Neutrophil (primary cell): ENCODE measurements at regions not wholly inside any gene's neighbourhood (a gene's known extent, or its start where the extent isn't known, plus 50 kb on each side); places are given as distances from the start of the nearest gene placed in this dataset.

Experiments
- H3K27ac ChIP-seq: fragments of 200-600 bp; sonication (generic); 2 replicates; pipeline ENCODE4 v1.5.1; 2016; ENCODE audit warnings: mild to moderate bottlenecking, moderate library complexity
- H3K27me3 ChIP-seq: fragments of 200-600 bp; sonication (generic); 2 replicates; pipeline ENCODE4 v1.6.0; 2016; ENCODE audit warnings: mild to moderate bottlenecking
- H3K36me3 ChIP-seq: fragments of 200-600 bp; sonication (generic); 2 replicates; pipeline ENCODE4 v1.5.1; 2017
- H3K4me1 ChIP-seq, 2 experiments: fragments of 200-600 bp in 1 of 2; sonication (generic) in 1 of 2; 1 replicate in 1 of 2; 2 replicates in 1 of 2; pipeline versions ENCODE4 v1.5.1 to v1.6.1; 2013 to 2016; ENCODE audit warnings: low read depth in 1 of 2, low read length in 1 of 2, mild to moderate bottlenecking in 1 of 2, moderate library complexity in 1 of 2; ENCODE audit not compliant: control insufficient read depth in 1 of 2, insufficient read depth in 1 of 2
- H3K4me3 ChIP-seq, 2 experiments: fragments of 200-600 bp in 1 of 2; sonication (generic) in 1 of 2; 1 replicate in 1 of 2; 2 replicates in 1 of 2; pipeline ENCODE4 v1.5.1; 2013 to 2016; ENCODE audit warnings: low read depth in 1 of 2, low read length in 1 of 2, mild to moderate bottlenecking in 1 of 2, moderate library complexity in 1 of 2
- H3K9me3 ChIP-seq: fragments of 200-600 bp; sonication (generic); 2 replicates; pipeline ENCODE4 v1.5.1; 2016
- CTCF ChIP-seq: fragments of 200-600 bp; sonication (generic); IDR thresholded peaks from 2 replicates; pipeline ENCODE4 v1.5.1; 2016; ENCODE audit warnings: antibody characterized with exemption

GRCh38 chr15:37682304-37682703 lies 252.1 kb upstream of the TMCO5A start:
- Histone ChIP-seq H3K27me3 (no peaks in the 10 kb centered on the region), H3K9me3 (no peaks in the 10 kb centered on the region), H3K27ac (no peak overlapping the region), H3K36me3 (no peaks in the 10 kb centered on the region), H3K4me1 (no peaks in the 10 kb centered on the region), H3K4me3 (no peak overlapping the region)
- TF ChIP-seq CTCF, result no peak

- Histone ChIP-seq H3K9me3 (no peaks in the 10 kb centered on the region), H3K27ac (no peak overlapping the region), H3K27me3 (no peaks in the 10 kb centered on the region), H3K36me3 (no peaks in the 10 kb centered on the region), H3K4me3 (no peak overlapping the region), H3K4me1 (no peaks in the 10 kb centered on the region)
- no peak for TF ChIP-seq CTCF
These were observed 242.5 kb upstream of the TMCO5A start for GRCh38 chr15:37691911-37692310.

- Histone ChIP-seq H3K4me3 (no peak overlapping the region), H3K27ac (no peak overlapping the region), H3K36me3 (no peaks in the 10 kb centered on the region), H3K4me1 (no peaks in the 10 kb centered on the region), H3K9me3 (no peaks in the 10 kb centered on the region), H3K27me3 (no peaks in the 10 kb centered on the region)
- no peak for TF ChIP-seq CTCF
These were observed 240.5 kb upstream of the TMCO5A start for GRCh38 chr15:37693926-37694325.

GRCh38 chr15:37695719-37696118 lies 238.7 kb upstream of the TMCO5A start:
- H3K4me3 ChIP-seq, result no peak overlapping the region
- no peak for TF ChIP-seq CTCF
- no peaks in the 10 kb centered on the region for H3K27me3 ChIP-seq

GRCh38 chr15:37698679-37699078 lies 235.8 kb upstream of the TMCO5A start:
- H3K27me3 ChIP-seq, result no peaks in the 10 kb centered on the region
- no peak for TF ChIP-seq CTCF
- no peaks in the 10 kb centered on the region for H3K9me3 ChIP-seq
- no peak overlapping the region for H3K4me3 ChIP-seq
- H3K4me1 ChIP-seq, result no peaks in the 10 kb centered on the region
- no peaks in the 10 kb centered on the region for H3K36me3 ChIP-seq
- H3K27ac ChIP-seq, result no peak overlapping the region

More at GRCh38 chr15:37695719-37696118, 238.7 kb upstream of the TMCO5A start:
- Histone ChIP-seq H3K27ac (no peak overlapping the region), H3K4me1 (no peaks in the 10 kb centered on the region), H3K9me3 (no peaks in the 10 kb centered on the region), H3K36me3 (no peaks in the 10 kb centered on the region)

GRCh38 chr15:37701230-37701629 lies 233.2 kb upstream of the TMCO5A start:
- no peaks in the 10 kb centered on the region for H3K9me3 ChIP-seq
- no peaks in the 10 kb centered on the region for H3K4me1 ChIP-seq
- no peak overlapping the region for H3K27ac ChIP-seq
- no peak for TF ChIP-seq CTCF
- no peaks in the 10 kb centered on the region for H3K36me3 ChIP-seq
- no peak overlapping the region for H3K4me3 ChIP-seq
- no peaks in the 10 kb centered on the region for H3K27me3 ChIP-seq
